ENCODE measurements at regions not wholly inside any gene's neighbourhood (a gene's known extent, or its start where the extent isn't known, plus 50 kb on each side); places are given as distances from the start of the nearest gene placed in this dataset.

GRCh38 chr5:4044881-4045280 lies 449.2 kb downstream of the IRX1 start:
- Histone ChIP-seq H3K27me3 (ENCODE audit: control insufficient read depth in 2 of 2, insufficient read depth in 2 of 2, low read length in 2 of 2) (no peaks in the 10 kb centered on the region), H3K27ac (ENCODE audit: insufficient read depth, low read depth, low read length) (no peak overlapping the region), H3K4me1 (ENCODE audit: control insufficient read depth, extremely low read depth, insufficient read depth, low read length) (no peaks in the 10 kb centered on the region), H3K4me3 (replicated peaks in 1 of 3; ENCODE audit: insufficient read depth in 1 of 3, low read depth in 1 of 3, low read length in 3 of 3) (no peak overlapping the region), H3K36me3 (ENCODE audit: control insufficient read depth in 2 of 2, extremely low read depth in 1 of 2, insufficient read depth in 2 of 2, low read length in 2 of 2) (no peaks in the 10 kb centered on the region), H3K4me2 (ENCODE audit: insufficient read depth, low read length) (no peak overlapping the region), H3K9me3 (replicated peaks; ENCODE audit: control insufficient read depth, insufficient read depth, low read length) (no peaks in the 10 kb centered on the region), H3K9me1 (replicated peaks; ENCODE audit: control insufficient read depth, extremely low read depth, insufficient read depth, low read length) (no peaks in the 10 kb centered on the region), H4K20me1 (replicated peaks; ENCODE audit: control insufficient read depth, extremely low read depth, insufficient read depth, low read length) (no peaks in the 10 kb centered on the region), H3K9ac (replicated peaks; ENCODE audit: extremely low read depth, insufficient read depth, low read length) (no peak overlapping the region), H3K79me2 (ENCODE audit: control insufficient read depth, insufficient read depth, low read length) (no peaks in the 10 kb centered on the region), H2AFZ (ENCODE audit: low read depth, low read length) (no peak overlapping the region)
- no peak for FAIRE-seq
- intact Hi-C loops (cut with micrococcal nuclease), result no loop called here
- POLR2A ChIA-PET, result no interaction called here
- BruUV-seq (replicated peaks), result no TSS peak
- no peak for DNase-seq (ENCODE audit: low read depth, low spot score)
- CTCF ChIA-PET, result no interaction called here
- dilution Hi-C loops (cut with MboI; ENCODE audit: extremely low pct_ligation_motif_present, low sequenced_read_pairs), result no loop called here
- TF ChIP-seq MYC (IDR thresholded peaks at IDR 0.05; ENCODE audit: low read depth, low read length) (no peak), POLR2AphosphoS5 (IDR thresholded peaks at IDR 0.05; ENCODE audit: insufficient read depth, low read depth, low read length) (no peak), EZH2 (IDR thresholded peaks at IDR 0.05; ENCODE audit: borderline replicate concordance, low read depth, low read length, severe bottlenecking) (no peak), GATA2 (IDR thresholded peaks at IDR 0.05; ENCODE audit: insufficient read depth, insufficient read length, low read depth, low read length) (no peak), MAX (IDR thresholded peaks at IDR 0.05; ENCODE audit: insufficient read depth, insufficient read length) (no peak), FOS (IDR thresholded peaks at IDR 0.05; ENCODE audit: borderline replicate concordance, insufficient read depth, low read length) (no peak), CTCF (IDR thresholded peaks at IDR 0.05; ENCODE audit: extremely low read depth in 1 of 2, insufficient read depth in 1 of 2, low read depth in 1 of 2, low read length in 2 of 2) (no peak), POLR2A (IDR thresholded peaks at IDR 0.05; ENCODE audit: low read depth, low read length) (no peak), JUN (IDR thresholded peaks at IDR 0.05; ENCODE audit: borderline replicate concordance, insufficient read depth, insufficient read length, low read depth) (no peak)
